Transverse colon (tissue), 4 donors: ENCODE measurements at regions not wholly inside any gene's neighbourhood (a gene's known extent, or its start where the extent isn't known, plus 50 kb on each side); places are given as distances from the start of the nearest gene placed in this dataset.

ENCODE experiments used
- CTCF ChIP-seq, 5 experiments: fragments of 200-600 bp in 3 of 5; fragments of 450-650 bp in 2 of 5; sonication (generic) in 3 of 5; IDR thresholded peaks; 1 replicate in 2 of 5; 2 replicates in 3 of 5; pipeline ENCODE4 v1.5.1; 2016 to 2017; ENCODE audit warnings: antibody characterized with exemption in 5 of 5, inconsistent platforms in 3 of 5, mild to moderate bottlenecking in 2 of 5, moderate library complexity in 1 of 5
- EP300 ChIP-seq: sonication (generic); formaldehyde crosslinking; IDR thresholded peaks from one replicate; pipeline ENCODE4 v1.6.1; 2017; ENCODE audit warnings: antibody characterized with exemption, low read depth
- POLR2A ChIP-seq: fragments of 450-650 bp; IDR thresholded peaks from one replicate; pipeline ENCODE4 v1.6.1; 2016; ENCODE audit warnings: antibody characterized with exemption, mild to moderate bottlenecking, moderate library complexity
- POLR2AphosphoS5 ChIP-seq, 3 donors: sonication (generic); formaldehyde crosslinking; IDR thresholded peaks; one replicate each; pipeline ENCODE4 v1.6.1; 2016; ENCODE audit warnings: antibody characterized with exemption in 3 of 3

GRCh38 chr6:148140772-148141557 lies 201.7 kb upstream of the SASH1 start:
- TF ChIP-seq CTCF (IDR thresholded peaks at IDR 0.05) (no peak), POLR2A (no peak), POLR2AphosphoS5 (IDR thresholded peaks at IDR 0.05) (no peak), EP300 (no peak)
